ENCODE measurements at regions not wholly inside any gene's neighbourhood (a gene's known extent, or its start where the extent isn't known, plus 50 kb on each side); places are given as distances from the start of the nearest gene placed in this dataset.

- H3K4me3 ChIP-seq (ENCODE audit: low read length): no peak overlapping the region
- no peak for TF ChIP-seq CTCF (conservative IDR thresholded peaks at IDR 0.05; ENCODE audit: low read depth, low read length)
- no peak for DNase-seq (ENCODE audit: low read depth)
Observed at GRCh38 chr16:6634151-6634550, 698.5 kb upstream of the RBFOX1 start.

- no peak for DNase-seq (ENCODE audit: low read depth)
- TF ChIP-seq CTCF (conservative IDR thresholded peaks at IDR 0.05; ENCODE audit: low read depth, low read length): no peak
- no peak overlapping the region for H3K4me3 ChIP-seq (ENCODE audit: low read length)
Observed at GRCh38 chr16:6633456-6633855, 699.2 kb upstream of the RBFOX1 start.

- TF ChIP-seq CTCF (conservative IDR thresholded peaks at IDR 0.05; ENCODE audit: low read depth, low read length): no peak
- H3K4me3 ChIP-seq (ENCODE audit: low read length): no peak overlapping the region
- DNase-seq (ENCODE audit: low read depth): no peak
Observed at GRCh38 chr16:6629110-6629509, 703.5 kb upstream of the RBFOX1 start.

- DNase-seq (ENCODE audit: low read depth): no peak
- no peak overlapping the region for H3K4me3 ChIP-seq (ENCODE audit: low read length)
- no peak for TF ChIP-seq CTCF (conservative IDR thresholded peaks at IDR 0.05; ENCODE audit: low read depth, low read length)
Observed at GRCh38 chr16:6625606-6626005, 707.0 kb upstream of the RBFOX1 start.

- TF ChIP-seq CTCF (conservative IDR thresholded peaks at IDR 0.05; ENCODE audit: low read depth, low read length): no peak
- DNase-seq (ENCODE audit: low read depth): no peak
- no peak overlapping the region for H3K4me3 ChIP-seq (ENCODE audit: low read length)
Observed at GRCh38 chr16:6618874-6619273, 713.8 kb upstream of the RBFOX1 start.

GRCh38 chr16:6616746-6617145 lies 715.9 kb upstream of the RBFOX1 start:
- no peak for DNase-seq (ENCODE audit: low read depth)
- no peak overlapping the region for H3K4me3 ChIP-seq (ENCODE audit: low read length)

GRCh38 chr16:6615636-6616035 lies 717.0 kb upstream of the RBFOX1 start:
- DNase-seq (ENCODE audit: low read depth): no peak
- TF ChIP-seq CTCF (conservative IDR thresholded peaks at IDR 0.05; ENCODE audit: low read depth, low read length): no peak
- H3K4me3 ChIP-seq (ENCODE audit: low read length): no peak overlapping the region

More at GRCh38 chr16:6616746-6617145, 715.9 kb upstream of the RBFOX1 start:
- TF ChIP-seq CTCF (conservative IDR thresholded peaks at IDR 0.05; ENCODE audit: low read depth, low read length): no peak
